GM18861 (cell line): ENCODE measurements at regions not wholly inside any gene's neighbourhood (a gene's known extent, or its start where the extent isn't known, plus 50 kb on each side); places are given as distances from the start of the nearest gene placed in this dataset.

Experiments used
- ATAC-seq: cut with Tn5 transposase; IDR thresholded peaks from one replicate; pipeline ENCODE4 v1.9.1; 2021; ENCODE audit not compliant: unreplicated experiment

- ATAC-seq: no peak
Observed at GRCh38 chr2:133936096-133936495, 317.8 kb upstream of the MGAT5 start.

- ATAC-seq: no peak
Observed at GRCh38 chr2:133936601-133937000, 317.3 kb upstream of the MGAT5 start.

DNA sequence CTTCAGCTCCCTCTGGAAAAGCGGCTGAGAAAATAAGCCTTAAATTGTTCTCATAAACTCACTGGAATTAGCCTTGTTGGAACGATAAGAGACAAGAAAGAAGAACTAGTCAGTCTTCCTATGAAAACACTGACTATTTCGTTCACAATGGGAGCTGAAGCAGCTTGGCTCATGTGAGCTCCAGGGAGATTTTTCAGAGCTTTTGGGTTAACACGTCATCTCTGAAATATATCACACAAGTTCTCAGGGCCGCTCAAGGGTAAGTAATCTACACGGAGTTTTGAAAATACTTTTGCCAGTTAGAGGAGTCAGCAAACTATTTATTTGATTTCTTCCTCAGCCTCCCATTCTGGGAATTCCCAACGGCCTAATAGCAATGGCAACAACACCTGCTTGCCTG, 316.2 kb upstream of the MGAT5 start:
- ATAC-seq: no peak

GRCh38 chr2:133940134-133940533, 313.7 kb upstream of the MGAT5 start:
- no peak for ATAC-seq

DNA sequence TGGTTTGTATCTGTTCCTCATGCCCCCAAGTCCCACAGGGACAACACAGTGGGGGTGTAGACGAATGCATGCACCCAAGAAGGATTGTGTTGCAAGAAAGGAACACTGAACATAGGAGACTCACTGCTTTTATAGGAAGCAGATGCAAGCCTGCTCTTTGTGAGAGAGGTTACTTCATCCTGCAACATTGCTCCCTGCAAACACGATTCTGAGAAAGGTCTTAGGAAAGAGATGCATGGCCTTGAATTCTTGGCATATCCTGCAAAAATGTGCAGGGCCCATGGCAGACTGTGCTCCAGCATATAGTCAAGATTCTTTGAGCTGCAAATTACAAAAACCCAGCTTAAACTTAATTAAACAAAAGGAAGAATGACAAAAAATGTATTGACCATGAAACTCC, 312.2 kb upstream of the MGAT5 start:
- ATAC-seq: no peak

DNA sequence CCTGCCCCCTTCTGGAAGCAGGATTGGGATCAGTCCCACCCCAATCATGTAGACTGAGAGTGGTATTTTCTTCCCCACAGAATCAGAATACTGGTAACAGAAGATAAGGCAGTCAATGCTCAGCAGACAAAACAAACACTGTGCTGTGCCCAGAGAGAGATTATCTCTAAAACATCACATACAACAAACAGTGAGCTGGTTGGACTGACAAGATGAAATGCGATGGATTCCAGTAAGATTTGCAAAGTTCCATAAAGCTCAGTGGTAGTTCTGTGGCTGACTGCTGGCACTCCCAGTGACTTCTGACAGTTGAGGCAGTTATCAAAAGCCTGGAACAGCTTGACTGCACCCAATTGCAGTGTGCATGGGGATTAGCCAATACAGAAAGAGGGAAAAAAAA, 311.5 kb upstream of the MGAT5 start:
- ATAC-seq: no peak

DNA sequence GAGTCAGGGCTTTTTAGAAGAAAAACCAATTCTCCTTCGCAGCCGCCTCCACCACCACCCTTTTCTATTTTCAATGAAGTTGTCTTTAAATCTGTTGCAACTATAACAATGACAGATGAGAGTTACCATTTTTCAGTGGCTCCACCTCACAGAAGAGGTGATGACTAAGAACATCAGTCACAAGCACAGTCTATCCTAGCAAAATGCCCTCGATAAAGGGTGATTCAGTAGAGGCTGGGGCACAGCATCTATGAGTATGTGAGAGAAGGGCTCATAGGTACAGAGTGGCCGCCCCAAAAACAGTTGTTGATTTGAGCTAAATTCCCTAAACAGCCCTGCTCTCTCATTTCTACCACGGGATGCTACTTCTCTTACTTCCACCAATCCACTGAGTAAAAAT, 310.8 kb upstream of the MGAT5 start:
- ATAC-seq: no peak

DNA sequence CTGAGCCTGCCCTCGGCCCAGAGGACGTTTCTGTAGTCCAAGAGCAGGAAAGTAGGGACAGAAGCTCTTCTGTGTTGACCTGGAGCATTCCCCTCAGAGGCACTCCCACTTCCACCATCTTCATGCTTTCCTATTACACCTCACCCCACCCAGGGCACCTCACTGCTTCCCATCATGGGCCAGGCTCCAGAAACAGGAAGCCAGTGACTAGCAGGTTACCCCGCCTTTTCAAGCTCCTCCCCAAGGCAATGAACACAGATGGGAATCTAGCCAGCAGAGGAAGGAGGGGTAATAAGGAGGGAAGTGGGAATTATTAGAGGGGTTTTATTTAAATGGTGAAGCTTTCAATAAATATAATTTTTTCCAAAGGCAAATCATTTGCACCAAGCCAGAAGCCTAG, 308.8 kb upstream of the MGAT5 start:
- ATAC-seq: no peak

DNA sequence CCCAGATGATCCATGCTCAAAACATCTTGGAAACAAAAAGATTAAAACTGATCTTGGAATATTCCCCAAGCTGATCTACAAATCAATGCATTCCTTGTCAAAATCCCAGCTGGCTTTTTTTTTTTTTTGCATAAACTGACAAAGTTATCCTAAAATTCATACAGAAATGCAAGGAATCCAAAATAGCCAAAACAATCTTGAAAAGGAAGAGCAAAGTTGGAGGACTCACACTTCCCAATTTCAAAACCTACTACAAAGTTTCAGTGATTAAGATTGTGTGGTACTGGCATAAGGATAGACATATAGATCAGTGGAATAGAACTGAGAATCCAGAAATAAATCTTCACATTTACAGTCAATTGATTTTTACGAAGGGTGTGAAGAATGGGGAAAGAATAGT, 306.8 kb upstream of the MGAT5 start:
- ATAC-seq: no peak

DNA sequence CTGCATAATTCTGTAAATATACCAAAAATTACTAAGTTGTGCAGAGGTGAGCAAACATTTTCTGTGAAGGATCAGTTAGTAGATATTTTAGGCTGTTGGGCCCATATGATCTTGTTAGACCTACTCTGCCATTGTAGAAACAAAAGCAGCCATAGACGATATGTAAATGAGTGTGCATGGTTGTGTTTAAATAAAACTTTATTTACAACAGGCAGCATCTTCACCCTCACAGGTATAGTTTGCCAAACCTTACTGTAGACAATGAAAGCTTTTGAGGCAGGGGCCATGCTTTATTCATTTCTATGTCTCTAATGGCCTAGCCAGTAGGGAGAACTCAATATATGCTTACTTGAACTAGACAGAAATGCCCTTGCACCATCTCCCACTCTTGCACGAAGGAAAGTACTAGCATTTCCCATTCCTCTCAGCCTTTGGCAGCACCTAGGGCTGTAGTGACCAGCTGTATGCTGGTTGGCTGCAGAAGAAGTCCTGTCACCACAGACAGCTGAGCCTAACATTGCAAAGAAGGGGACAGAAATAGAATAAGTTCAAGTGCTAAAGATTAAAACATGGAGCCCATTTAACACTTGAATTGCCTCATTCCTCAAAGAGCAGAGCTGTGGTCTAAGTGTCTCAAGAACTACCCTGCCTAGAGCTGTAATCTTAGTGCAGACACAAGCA, 305.1 kb upstream of the MGAT5 start:
- no peak for ATAC-seq

- no peak for ATAC-seq
Observed at GRCh38 chr2:133949595-133949994, 304.3 kb upstream of the MGAT5 start.

GRCh38 chr2:133951209-133951608, 302.7 kb upstream of the MGAT5 start:
- ATAC-seq: no peak

GRCh38 chr2:133952420-133952819, 301.5 kb upstream of the MGAT5 start:
- ATAC-seq: peak; percentile 51

DNA sequence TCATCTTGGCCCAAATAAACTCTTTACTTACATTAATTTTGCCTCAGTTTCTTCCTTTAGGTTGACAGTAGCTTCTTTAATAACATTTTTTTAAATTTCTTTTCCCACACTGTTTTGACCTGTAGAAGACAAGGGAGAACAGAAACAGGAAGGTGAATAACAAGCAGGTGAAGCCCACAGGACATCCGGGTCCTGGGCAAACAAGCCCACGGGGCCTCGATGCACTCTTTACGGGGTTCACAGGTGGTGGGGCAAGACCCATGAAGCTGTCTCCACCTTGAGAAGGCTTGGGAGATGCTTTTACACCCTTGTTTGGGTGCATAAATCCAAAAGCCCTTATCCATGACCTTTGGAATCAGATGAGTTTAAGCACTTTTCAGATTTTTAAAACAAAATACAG, 301.0 kb upstream of the MGAT5 start:
- ATAC-seq: peak; percentile 13

DNA sequence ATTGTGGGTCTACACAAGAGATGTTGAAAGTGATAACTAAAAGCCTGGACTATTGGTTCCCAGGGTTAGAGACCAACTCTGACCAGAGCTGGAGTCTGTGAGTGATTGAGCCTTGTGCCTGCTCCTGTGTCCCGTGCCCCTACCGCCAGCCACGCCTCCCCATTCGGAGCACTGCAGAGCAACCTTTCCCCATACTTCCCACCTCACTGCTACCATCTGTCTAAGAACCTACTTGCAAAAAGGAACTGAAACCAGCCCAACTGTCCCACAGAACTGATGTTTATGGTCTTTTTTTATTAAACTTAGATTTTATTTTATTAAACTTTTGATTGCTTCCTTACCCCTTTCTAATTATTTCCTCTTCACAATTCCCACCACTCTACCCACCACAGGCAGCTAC, 300.3 kb upstream of the MGAT5 start:
- peak; percentile 52 for ATAC-seq

DNA sequence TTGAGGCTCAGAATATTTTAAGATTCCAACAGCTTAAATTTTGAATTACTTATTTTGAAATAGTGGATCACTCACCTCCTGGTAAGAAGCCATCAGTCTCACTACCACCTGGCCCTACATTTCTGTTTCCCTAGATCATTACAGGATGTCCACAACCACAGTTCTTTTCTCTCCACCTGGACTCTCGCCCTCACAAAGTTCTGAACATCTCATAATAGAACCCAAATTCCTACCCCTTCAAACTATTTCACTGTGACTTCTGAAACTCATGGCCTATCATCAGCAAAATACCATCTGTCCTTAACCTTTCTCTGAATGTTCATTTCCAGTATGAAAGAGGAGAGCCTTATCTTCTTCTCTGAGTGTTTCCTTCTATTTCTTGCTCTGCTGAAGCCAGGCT, 299.2 kb upstream of the MGAT5 start:
- no peak for ATAC-seq

DNA sequence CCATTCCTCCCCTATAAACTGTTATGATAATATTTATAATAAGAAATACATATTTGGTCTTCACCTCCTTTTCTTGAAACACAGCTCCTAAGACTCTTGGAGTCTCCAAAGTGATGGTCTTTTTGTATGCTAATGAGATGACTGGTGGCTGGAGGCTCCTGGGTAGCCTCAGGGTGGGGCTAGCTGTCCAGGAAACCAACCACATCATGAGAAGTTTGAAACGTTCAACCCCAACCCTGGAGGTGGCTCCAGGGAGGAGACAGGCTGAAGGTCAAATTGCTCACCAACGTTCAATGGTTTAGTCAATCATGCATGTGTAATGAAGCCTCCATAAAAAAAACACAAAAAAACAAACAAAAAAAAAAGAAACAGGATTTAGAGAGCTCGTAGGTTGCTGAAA, 298.7 kb upstream of the MGAT5 start:
- ATAC-seq: no peak

- ATAC-seq: no peak
Observed at GRCh38 chr2:133956434-133956935, 297.4 kb upstream of the MGAT5 start.

DNA sequence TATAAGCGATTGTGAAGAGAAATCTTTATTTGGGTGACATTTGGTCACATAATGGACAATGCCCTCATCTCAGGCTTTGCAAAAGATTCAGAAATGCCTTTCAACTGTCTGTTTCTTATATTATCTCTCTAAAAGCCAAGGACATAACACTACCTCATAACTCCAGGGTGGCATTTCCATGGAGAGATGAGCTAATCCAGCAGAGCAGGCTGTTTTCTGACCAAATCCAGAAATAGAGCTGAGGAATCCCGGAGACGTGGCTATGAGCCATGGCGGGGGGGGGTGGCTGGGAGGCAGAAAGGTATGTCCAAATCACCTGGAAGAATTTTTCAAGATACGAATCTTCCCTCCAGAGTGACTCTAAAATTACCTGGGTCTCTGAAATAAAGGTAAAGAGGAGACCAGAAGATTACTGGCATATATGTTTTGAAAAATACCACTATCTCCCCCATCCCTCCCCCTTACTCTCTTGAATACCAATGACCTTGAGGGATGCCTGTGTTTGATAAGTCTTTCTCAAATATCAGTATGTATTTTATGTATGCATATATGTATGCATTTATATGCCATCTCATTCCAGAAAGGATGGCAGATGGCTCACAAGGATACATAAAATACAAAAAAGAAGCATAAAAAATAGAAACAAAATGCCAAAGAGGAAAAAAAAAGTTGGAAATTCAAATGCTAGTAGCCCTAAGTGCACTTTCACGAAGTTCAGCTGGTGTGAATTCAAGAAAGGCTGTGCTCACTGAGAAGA, 296.0 kb upstream of the MGAT5 start:
- ATAC-seq: no peak

DNA sequence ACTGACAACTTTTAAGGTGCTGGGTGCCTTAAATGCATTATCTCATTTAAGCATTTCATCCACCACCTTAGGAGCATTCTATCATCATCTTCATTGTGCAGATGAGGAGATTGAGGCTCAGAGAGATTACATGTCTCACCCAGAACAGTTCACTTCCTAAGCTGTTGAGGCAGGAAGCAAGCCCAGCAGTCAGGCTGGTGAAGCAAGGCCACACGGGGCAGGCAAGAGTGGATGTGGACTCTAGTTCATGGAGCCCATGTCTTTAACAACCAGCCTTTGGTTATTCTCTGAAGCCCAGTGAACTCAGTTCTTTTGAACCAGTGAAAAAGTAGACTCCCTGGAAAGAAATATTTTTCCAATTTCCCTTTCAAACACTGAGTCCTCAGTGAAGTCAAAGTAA, 294.8 kb upstream of the MGAT5 start:
- no peak for ATAC-seq

- no peak for ATAC-seq
Observed at GRCh38 chr2:133966720-133967304, 287.1 kb upstream of the MGAT5 start.

GRCh38 chr2:133967326-133967725, 286.5 kb upstream of the MGAT5 start:
- no peak for ATAC-seq
